Medulla oblongata (tissue), 1 donor: ENCODE measurements at regions not wholly inside any gene's neighbourhood (a gene's known extent, or its start where the extent isn't known, plus 50 kb on each side); places are given as distances from the start of the nearest gene placed in this dataset.
"Not testable (repeated sequence)": the region's sequence is repeated elsewhere in the genome, so short reads cannot be mapped to it uniquely, and the experiment has no call there.

Experiments used
- DNase-seq: peaks from one replicate; pipeline ENCODE4 v3.0.0-alpha.2; 2015; ENCODE audit errors: extremely low spot score

- no peak for DNase-seq
Observed at GRCh38 chr1:187630653-187631380, 802.1 kb downstream of the PLA2G4A start.

GRCh38 chr1:187631381-187631675 lies 802.6 kb downstream of the PLA2G4A start:
- DNase-seq: no peak

- DNase-seq: no peak
Observed at GRCh38 chr1:187631984-187632383, 803.2 kb downstream of the PLA2G4A start.

GRCh38 chr1:187634940-187635339 lies 806.2 kb downstream of the PLA2G4A start:
- no peak for DNase-seq

GRCh38 chr1:187638733-187639434 lies 810.1 kb downstream of the PLA2G4A start:
- DNase-seq: no peak

- no peak for DNase-seq
Observed at GRCh38 chr1:187641015-187641414, 812.3 kb downstream of the PLA2G4A start.

- DNase-seq: no peak
Observed at GRCh38 chr1:187641463-187641862, 812.7 kb downstream of the PLA2G4A start.

GRCh38 chr1:187641907-187642306 lies 813.2 kb downstream of the PLA2G4A start:
- DNase-seq: no peak

GRCh38 chr1:187645651-187646050 lies 816.9 kb downstream of the PLA2G4A start:
- no peak for DNase-seq

- no peak for DNase-seq
Observed at GRCh38 chr1:187646536-187647107, 817.9 kb downstream of the PLA2G4A start.

GRCh38 chr1:187648091-187648490 lies 819.3 kb downstream of the PLA2G4A start:
- no peak for DNase-seq

GRCh38 chr1:187654635-187655034 lies 825.9 kb downstream of the PLA2G4A start:
- DNase-seq: no peak

GRCh38 chr1:187655104-187655503 lies 826.4 kb downstream of the PLA2G4A start:
- no peak for DNase-seq

GRCh38 chr1:187665483-187665882 lies 836.7 kb downstream of the PLA2G4A start:
- no peak for DNase-seq

- DNase-seq: no peak
Observed at GRCh38 chr1:187680823-187681222, 852.1 kb downstream of the PLA2G4A start.

GRCh38 chr1:187682112-187682511 lies 853.4 kb downstream of the PLA2G4A start:
- DNase-seq: no peak

- DNase-seq: no peak
Observed at GRCh38 chr1:187685333-187685732, 856.6 kb downstream of the PLA2G4A start.

GRCh38 chr1:187689129-187689528 lies 860.4 kb downstream of the PLA2G4A start:
- peak; percentile 14 for DNase-seq

GRCh38 chr1:187691439-187691838 lies 862.7 kb downstream of the PLA2G4A start:
- DNase-seq: no peak

GRCh38 chr1:187692799-187693198 lies 864.0 kb downstream of the PLA2G4A start:
- no peak for DNase-seq

GRCh38 chr1:187696073-187696472 lies 867.3 kb downstream of the PLA2G4A start:
- DNase-seq: no peak

- DNase-seq: not testable (repeated sequence)
Observed at GRCh38 chr1:187703138-187704130, 874.7 kb downstream of the PLA2G4A start.
